Prostate gland (tissue), 2 donors: ENCODE measurements at regions not wholly inside any gene's neighbourhood (a gene's known extent, or its start where the extent isn't known, plus 50 kb on each side); places are given as distances from the start of the nearest gene placed in this dataset.

Experiments
- DNase-seq: peaks from one replicate; pipeline ENCODE4 v3.0.0-alpha.2; 2019; ENCODE audit warnings: low spot score
- H3K27ac ChIP-seq, 2 donors: fragments of 200-600 bp; sonication (generic); 2 replicates each; pipeline ENCODE4 v1.5.1; 2017 to 2019
- H3K27me3 ChIP-seq: fragments of 200-600 bp; sonication (generic); replicated peaks from 2 replicates; pipeline ENCODE4 v1.5.1; 2019; ENCODE audit not compliant: insufficient read depth
- H3K36me3 ChIP-seq, 2 donors: fragments of 200-600 bp; sonication (generic); 1 replicate in 1 of 2; 2 replicates in 1 of 2; pipeline versions ENCODE4 v1.5.1 to v1.8.1; 2017 to 2019
- H3K4me1 ChIP-seq: fragments of 200-600 bp; sonication (generic); replicated peaks from 2 replicates; pipeline ENCODE4 v1.5.1; 2019
- H3K4me3 ChIP-seq, 2 donors: fragments of 200-600 bp; sonication (generic); 2 replicates each; pipeline ENCODE4 v1.5.1; 2017 to 2019
- H3K9me3 ChIP-seq: fragments of 200-600 bp; sonication (generic); 2 replicates; pipeline ENCODE4 v1.5.1; 2017
- CTCF ChIP-seq, 4 experiments: fragments of 200-600 bp in 2 of 4; fragments of 450-650 bp in 2 of 4; sonication (generic) in 2 of 4; IDR thresholded peaks; 1 replicate in 3 of 4; 2 replicates in 1 of 4; pipeline ENCODE4 v1.5.1; 2016 to 2019; ENCODE audit warnings: antibody characterized with exemption in 4 of 4, mild to moderate bottlenecking in 2 of 4, moderate library complexity in 2 of 4
- POLR2A ChIP-seq: fragments of 450-650 bp; IDR thresholded peaks from one replicate; pipeline ENCODE4 v1.6.1; 2016; ENCODE audit warnings: antibody characterized with exemption, mild to moderate bottlenecking
- POLR2AphosphoS5 ChIP-seq: sonication (generic); formaldehyde crosslinking; IDR thresholded peaks from one replicate; pipeline ENCODE4 v1.6.1; 2017; ENCODE audit warnings: antibody characterized with exemption
- WGBS: methylation state at CpG from one replicate; pipeline ENCODE4 v1.1.5; 2018; 5-methylcytosine and 5-hydroxymethylcytosine counted together
- intact Hi-C: fragments of 100-400 bp; cut with DNase I; formaldehyde crosslinking; loops from one replicate; pipeline ENCODE4 v1.14.2; 2022

DNA sequence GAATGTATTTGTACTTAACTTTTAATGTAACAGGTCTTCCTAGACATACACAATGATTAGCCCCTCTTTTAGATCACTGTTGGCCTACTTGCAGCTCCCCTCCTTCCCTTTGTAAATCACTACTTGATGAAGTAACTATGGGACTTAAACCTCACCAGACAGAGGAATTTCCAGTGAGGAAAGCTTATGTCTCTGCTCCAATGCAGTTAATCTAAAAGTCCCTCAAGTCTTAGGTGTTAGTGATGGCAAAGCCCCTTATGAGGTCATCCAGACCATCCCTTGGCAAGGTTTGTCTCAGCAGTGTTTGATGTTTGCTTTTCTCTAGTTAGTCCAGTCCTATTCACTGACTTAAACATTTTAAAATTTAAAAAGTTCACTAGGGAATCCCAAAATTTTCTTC is 877.3 kb upstream of the INTU start:
- TF ChIP-seq POLR2AphosphoS5 (no peak), POLR2A (no peak)
- H3K9me3 ChIP-seq, result no peaks in the 10 kb centered on the region
- H3K4me1 ChIP-seq, result no peaks in the 10 kb centered on the region
- H3K36me3 ChIP-seq, result no peaks in the 10 kb centered on the region
- H3K27me3 ChIP-seq, result no peaks in the 10 kb centered on the region
- no peak for DNase-seq
- intact Hi-C loops, result no loop called here
- no peak overlapping the region for H3K4me3 ChIP-seq
- H3K27ac ChIP-seq, result no peak overlapping the region

DNA sequence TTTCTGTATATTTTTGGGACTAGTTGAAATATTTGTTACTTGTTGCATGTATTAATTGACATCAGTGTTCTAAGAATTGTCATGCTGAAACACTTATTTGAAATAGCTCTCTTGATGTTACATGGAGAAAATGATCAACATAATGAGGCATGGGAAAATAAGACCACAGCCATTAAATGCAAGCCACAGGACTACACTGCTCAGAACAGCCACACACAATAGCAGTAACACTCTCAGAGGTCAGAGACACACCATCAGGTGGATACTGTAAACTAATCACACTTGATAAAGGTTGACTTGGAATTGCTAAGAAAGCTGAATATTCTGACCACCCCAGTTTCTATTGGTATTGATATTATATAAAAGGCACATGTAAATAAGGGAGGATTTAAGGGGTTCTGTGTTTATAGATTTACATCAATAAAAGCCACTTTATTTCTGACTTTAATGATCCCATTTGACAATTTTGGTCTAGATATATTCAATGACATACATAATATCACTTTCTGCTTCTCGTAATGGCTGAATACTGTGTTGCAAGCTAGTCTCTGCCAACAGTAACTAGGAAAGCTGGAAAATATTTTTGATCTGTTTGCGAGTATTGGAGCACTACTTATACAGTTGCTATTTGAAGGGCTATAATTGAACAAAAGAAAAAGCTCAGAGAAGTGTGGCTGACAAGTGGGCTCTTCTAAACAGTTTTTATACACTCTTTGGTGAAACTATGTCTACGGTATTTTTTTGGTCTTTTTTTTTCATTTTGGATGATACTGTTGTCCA is 876.5 kb upstream of the INTU start:
- H3K4me1 ChIP-seq, result no peaks in the 10 kb centered on the region
- intact Hi-C loops, result no loop called here
- no peak overlapping the region for H3K4me3 ChIP-seq
- no peaks in the 10 kb centered on the region for H3K27me3 ChIP-seq
- H3K9me3 ChIP-seq, result no peaks in the 10 kb centered on the region
- no peak overlapping the region for H3K27ac ChIP-seq
- DNase-seq, result no peak
- 54% methylated on average over 3 of the region's 3 CpGs for WGBS
- TF ChIP-seq POLR2A (no peak), CTCF (IDR thresholded peaks at IDR 0.05) (no peak), POLR2AphosphoS5 (no peak)
- no peaks in the 10 kb centered on the region for H3K36me3 ChIP-seq

- Histone ChIP-seq H3K4me3 (no peak overlapping the region), H3K27ac (no peak overlapping the region), H3K27me3 (no peaks in the 10 kb centered on the region), H3K4me1 (no peaks in the 10 kb centered on the region), H3K36me3 (no peaks in the 10 kb centered on the region), H3K9me3 (no peaks in the 10 kb centered on the region)
- intact Hi-C loops, result no loop called here
- 89% methylated on average over 1 of the region's 1 CpG for WGBS
- no peak for TF ChIP-seq POLR2A
- no peak for TF ChIP-seq CTCF (IDR thresholded peaks at IDR 0.05)
- no peak for TF ChIP-seq POLR2AphosphoS5
- DNase-seq, result no peak
Observed at GRCh38 chr4:126757219-126757618, 875.5 kb upstream of the INTU start.

GRCh38 chr4:126758493-126758892 is 874.3 kb upstream of the INTU start:
- Histone ChIP-seq H3K4me3 (no peak overlapping the region), H3K4me1 (no peaks in the 10 kb centered on the region), H3K9me3 (no peaks in the 10 kb centered on the region), H3K27me3 (no peaks in the 10 kb centered on the region), H3K27ac (no peak overlapping the region), H3K36me3 (no peaks in the 10 kb centered on the region)
- intact Hi-C loops, result no loop called here
- no peak for TF ChIP-seq POLR2A
- no peak for TF ChIP-seq POLR2AphosphoS5
- no peak for TF ChIP-seq CTCF (IDR thresholded peaks at IDR 0.05)
- WGBS, result 44% methylated on average over 2 of the region's 2 CpGs
- no peak for DNase-seq

DNA sequence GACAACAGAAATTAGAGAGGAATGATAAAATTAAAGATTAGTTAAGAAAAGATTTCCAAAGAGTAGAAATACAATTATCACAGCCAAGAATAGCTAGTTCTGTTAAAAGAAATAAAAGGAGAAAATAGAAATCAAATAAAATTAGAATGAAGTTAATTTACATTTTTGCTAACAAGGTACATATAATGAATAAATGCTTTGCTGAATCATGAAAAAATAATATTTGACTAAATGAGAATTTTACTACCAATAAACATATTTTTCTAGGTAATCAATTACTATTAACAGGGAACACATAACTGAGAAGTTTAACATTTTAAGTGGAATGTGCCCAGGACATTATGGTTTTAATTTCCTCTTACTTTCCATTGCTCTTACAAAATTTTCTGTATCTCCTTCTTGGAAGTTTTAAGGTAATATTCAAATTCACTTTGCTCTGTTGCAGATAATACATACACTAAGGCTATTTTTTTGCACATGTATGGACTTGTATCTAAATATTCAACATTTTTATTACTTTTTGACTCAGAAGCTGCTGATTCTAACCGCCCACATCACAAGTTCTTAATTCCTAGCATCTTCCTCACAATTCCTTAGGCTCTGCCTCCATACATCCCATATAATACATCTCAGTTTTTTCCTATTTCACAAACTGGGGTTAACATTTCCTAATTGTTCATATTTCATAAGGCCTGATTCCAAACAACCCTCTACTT is 870.7 kb upstream of the INTU start:
- no peak overlapping the region for H3K27ac ChIP-seq
- no peak for TF ChIP-seq POLR2A
- H3K27me3 ChIP-seq, result no peaks in the 10 kb centered on the region
- no peaks in the 10 kb centered on the region for H3K9me3 ChIP-seq
- no peaks in the 10 kb centered on the region for H3K36me3 ChIP-seq
- no peak for DNase-seq
- H3K4me1 ChIP-seq, result no peaks in the 10 kb centered on the region
- WGBS, result 75% methylated on average over 1 of the region's 1 CpG
- intact Hi-C loops, result no loop called here
- no peak overlapping the region for H3K4me3 ChIP-seq
